Renal cortical epithelial cell (primary cell): ENCODE measurements at regions not wholly inside any gene's neighbourhood (a gene's known extent, or its start where the extent isn't known, plus 50 kb on each side); places are given as distances from the start of the nearest gene placed in this dataset.
"Not testable (repeated sequence)": the region's sequence is repeated elsewhere in the genome, so short reads cannot be mapped to it uniquely, and the experiment has no call there.

Experiments
- DNase-seq: peaks from one replicate; pipeline ENCODE4 v3.0.0-alpha.2; 2011; ENCODE audit warnings: low read depth

- DNase-seq, result no peak
Observed at GRCh38 chr2:234898534-234899053, 53.2 kb upstream of the SH3BP4 start.

- not testable (repeated sequence) for DNase-seq
Observed at GRCh38 chr2:234888442-234888841, 63.4 kb upstream of the SH3BP4 start.

GRCh38 chr2:234887195-234887594 lies 64.6 kb upstream of the SH3BP4 start:
- no peak for DNase-seq

GRCh38 chr2:234885886-234886285 lies 65.9 kb upstream of the SH3BP4 start:
- DNase-seq, result no peak

GRCh38 chr2:234885118-234885517 lies 66.7 kb upstream of the SH3BP4 start:
- DNase-seq, result no peak

GRCh38 chr2:234884591-234884990 lies 67.2 kb upstream of the SH3BP4 start:
- no peak for DNase-seq

- peak; percentile 81 for DNase-seq
Observed at GRCh38 chr2:234881413-234882241, 70.2 kb upstream of the SH3BP4 start.

- DNase-seq, result peak; percentile 89
Observed at GRCh38 chr2:234880551-234881211, 71.1 kb upstream of the SH3BP4 start.

- DNase-seq, result peak; percentile 66
Observed at GRCh38 chr2:234879671-234880455, 72.0 kb upstream of the SH3BP4 start.

GRCh38 chr2:234876621-234877020 lies 75.2 kb upstream of the SH3BP4 start:
- DNase-seq, result not testable (repeated sequence)

- no peak for DNase-seq
Observed at GRCh38 chr2:234874347-234875046, 77.3 kb upstream of the SH3BP4 start.

GRCh38 chr2:234873828-234874173 lies 78.0 kb upstream of the SH3BP4 start:
- DNase-seq, result no peak

- no peak for DNase-seq
Observed at GRCh38 chr2:234873103-234873827, 78.6 kb upstream of the SH3BP4 start.

- DNase-seq, result no peak
Observed at GRCh38 chr2:234869969-234870368, 81.8 kb upstream of the SH3BP4 start.

- DNase-seq, result no peak
Observed at GRCh38 chr2:234869164-234869563, 82.7 kb upstream of the SH3BP4 start.

- DNase-seq, result no peak
Observed at GRCh38 chr2:234867882-234868285, 83.9 kb upstream of the SH3BP4 start.

GRCh38 chr2:234865586-234865985 lies 86.2 kb upstream of the SH3BP4 start:
- DNase-seq, result no peak

GRCh38 chr2:234865040-234865439 lies 86.8 kb upstream of the SH3BP4 start:
- DNase-seq, result no peak

GRCh38 chr2:234864506-234864905 lies 87.3 kb upstream of the SH3BP4 start:
- DNase-seq, result no peak

GRCh38 chr2:234863043-234863934 lies 88.5 kb upstream of the SH3BP4 start:
- peak; percentile 68 for DNase-seq
